ENCODE measurements at regions not wholly inside any gene's neighbourhood (a gene's known extent, or its start where the extent isn't known, plus 50 kb on each side); places are given as distances from the start of the nearest gene placed in this dataset.

- no peak for DNase-seq (ENCODE audit: extremely low spot score)
- H3K9me3 ChIP-seq: no peaks in the 10 kb centered on the region
- WGBS: 37% methylated on average over 4 of the region's 4 CpGs
- H3K4me1 ChIP-seq: peaks cover 0 to 17% (median 4%) of the 10 kb centered on the region in 4 donors
- TF ChIP-seq POLR2AphosphoS5 (IDR thresholded peaks at IDR 0.05): no peak
- TF ChIP-seq POLR2A (IDR thresholded peaks at IDR 0.05; ENCODE audit: low read depth): no peak
- no peak for TF ChIP-seq CTCF (IDR thresholded peaks at IDR 0.05)
- no peak for TF ChIP-seq EP300 (IDR thresholded peaks at IDR 0.05)
- no peak overlapping the region for H3K4me3 ChIP-seq
- no peaks in the 10 kb centered on the region for H3K27me3 ChIP-seq
- H3K27ac ChIP-seq (replicated peaks in 1 of 4): no peak overlapping the region
- H3K36me3 ChIP-seq: no peaks in the 10 kb centered on the region
- intact Hi-C loops (cut with DNase I): no loop called here
Measured at GRCh38 chr6:113574147-113574546, 283.0 kb upstream of the MARCKS start.

- Histone ChIP-seq H3K4me3 (no peak overlapping the region), H3K9me3 (no peaks in the 10 kb centered on the region), H3K36me3 (no peaks in the 10 kb centered on the region), H3K27ac (replicated peaks in 1 of 4) (no peak overlapping the region), H3K4me1 (peaks cover 0 to 12% (median 2%) of the 10 kb centered on the region in 4 donors), H3K27me3 (no peaks in the 10 kb centered on the region)
- no peak for DNase-seq (ENCODE audit: extremely low spot score)
- intact Hi-C loops (cut with DNase I): no loop called here
- TF ChIP-seq POLR2A (IDR thresholded peaks at IDR 0.05; ENCODE audit: low read depth) (no peak), POLR2AphosphoS5 (IDR thresholded peaks at IDR 0.05) (no peak), EP300 (IDR thresholded peaks at IDR 0.05) (no peak), CTCF (IDR thresholded peaks at IDR 0.05) (no peak)
Measured at GRCh38 chr6:113576310-113576709, 280.8 kb upstream of the MARCKS start.

GRCh38 chr6:113578691-113579090, 278.5 kb upstream of the MARCKS start:
- Histone ChIP-seq H3K4me3 (no peak overlapping the region), H3K9me3 (no peaks in the 10 kb centered on the region), H3K27ac (replicated peaks in 1 of 4) (no peak overlapping the region), H3K4me1 (peaks cover 0 to 18% (median 2%) of the 10 kb centered on the region in 4 donors), H3K36me3 (no peaks in the 10 kb centered on the region), H3K27me3 (no peaks in the 10 kb centered on the region)
- TF ChIP-seq POLR2A (IDR thresholded peaks at IDR 0.05; ENCODE audit: low read depth) (no peak), CTCF (IDR thresholded peaks at IDR 0.05) (no peak), POLR2AphosphoS5 (IDR thresholded peaks at IDR 0.05) (no peak)
- intact Hi-C loops (cut with DNase I): no loop called here
- no peak for DNase-seq (ENCODE audit: extremely low spot score)
- WGBS: 98% methylated on average over 3 of the region's 3 CpGs

DNA sequence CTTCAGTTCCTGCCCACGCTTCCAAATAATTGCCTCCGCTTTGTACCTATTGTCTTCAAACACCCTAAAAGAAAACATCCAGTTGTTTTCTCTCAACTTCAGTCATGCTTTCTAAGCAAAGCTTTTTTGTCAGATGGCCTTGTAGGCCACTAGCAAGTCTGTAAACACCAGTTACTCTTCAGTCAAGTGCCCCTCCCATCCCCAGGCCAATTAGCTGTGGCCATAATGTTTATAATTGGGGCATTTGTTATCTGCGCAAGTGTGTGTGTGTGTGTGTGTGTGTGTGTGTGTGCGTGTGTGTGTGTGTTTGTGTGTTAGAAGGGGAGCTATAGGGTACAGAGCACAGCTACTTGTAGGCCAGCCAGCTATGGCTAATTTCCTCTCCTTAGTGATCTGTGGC, 272.4 kb upstream of the MARCKS start:
- WGBS: 98% methylated on average over 4 of the region's 4 CpGs
- intact Hi-C loops (cut with DNase I): no loop called here
- H3K9me3 ChIP-seq: no peaks in the 10 kb centered on the region

More for the DNA sequence above, 272.4 kb upstream of the MARCKS start:
- DNase-seq (ENCODE audit: extremely low spot score): no peak
- TF ChIP-seq CTCF (IDR thresholded peaks at IDR 0.05): no peak
- TF ChIP-seq POLR2AphosphoS5 (IDR thresholded peaks at IDR 0.05): no peak
- no peak for TF ChIP-seq POLR2A (IDR thresholded peaks at IDR 0.05; ENCODE audit: low read depth)
- TF ChIP-seq EP300 (IDR thresholded peaks at IDR 0.05): no peak
- H3K27ac ChIP-seq (replicated peaks in 1 of 4): no peak overlapping the region
- H3K4me1 ChIP-seq: peaks cover 0 to 7% (median 0%) of the 10 kb centered on the region in 4 donors
- no peaks in the 10 kb centered on the region for H3K27me3 ChIP-seq
- H3K36me3 ChIP-seq: no peaks in the 10 kb centered on the region
- no peak overlapping the region for H3K4me3 ChIP-seq
